PC-3 (cell line): ENCODE measurements at regions not wholly inside any gene's neighbourhood (a gene's known extent, or its start where the extent isn't known, plus 50 kb on each side); places are given as distances from the start of the nearest gene placed in this dataset.

Experiments used
- ATAC-seq: fragments of 200-7000 bp; cut with Tn5 transposase; 2 replicates; pipeline ENCODE4 v1.9.1; 2020; ENCODE audit warnings: mild to moderate bottlenecking, moderate library complexity
- BruUV-seq: library from RNA; stranded (reverse); fragments of 400-500 nt; replicated peaks from 2 replicates; lab custom pipeline; 2021; lab: Mats Ljungman, UMichigan
- CTCF ChIA-PET: fragments of 300-600 bp; sonication (Branson Sonifier 250); formaldehyde crosslinking; loops from one replicate; lab custom pipeline; 2022; ENCODE audit warnings: antibody characterized with exemption; lab: Charles Lee
- POLR2A ChIA-PET: fragments of 300-600 bp; sonication (Branson Sonifier 250); formaldehyde crosslinking; loops from one replicate; lab custom pipeline; 2022; ENCODE audit warnings: antibody characterized with exemption; ENCODE audit not compliant: unreplicated experiment; lab: Charles Lee
- DNase-seq: peaks from one replicate; pipeline ENCODE4 v3.0.0-alpha.2; 2015
- H2AFZ ChIP-seq: fragments of 300-600 bp; sonication (generic); 2 replicates; pipeline ENCODE4 v1.6.0; 2016; ENCODE audit warnings: antibody characterized with exemption, low read length
- H3F3A ChIP-seq: fragments of 300-600 bp; sonication (generic); one replicate; pipeline ENCODE4 v1.6.0; 2017; ENCODE audit warnings: antibody characterized with exemption, low read length, control low read depth, mild to moderate bottlenecking; ENCODE audit not compliant: unreplicated experiment
- H3K27ac ChIP-seq: fragments of 300-600 bp; sonication (generic); 2 replicates; pipeline ENCODE4 v1.5.1; 2016; ENCODE audit warnings: mild to moderate bottlenecking, low read length
- H3K27me3 ChIP-seq: fragments of 300-600 bp; sonication (generic); 2 replicates; pipeline ENCODE4 v1.6.1; 2016; ENCODE audit warnings: low read length, mixed read lengths
- H3K36me3 ChIP-seq: fragments of 300-600 bp; sonication (generic); 2 replicates; pipeline ENCODE4 v1.6.1; 2016; ENCODE audit warnings: low read depth, mixed run types, low read length, mixed read lengths
- H3K4me1 ChIP-seq: fragments of 300-600 bp; sonication (generic); 2 replicates; pipeline ENCODE4 v1.5.1; 2016; ENCODE audit warnings: low read length; ENCODE audit not compliant: insufficient read depth
- H3K4me2 ChIP-seq: fragments of 300-600 bp; sonication (generic); 2 replicates; pipeline ENCODE4 v1.6.0; 2016; ENCODE audit warnings: low read length
- H3K4me3 ChIP-seq: fragments of 300-600 bp; sonication (generic); 2 replicates; pipeline ENCODE4 v1.5.1; 2016; ENCODE audit warnings: mild to moderate bottlenecking, low read length, mixed read lengths
- H3K79me2 ChIP-seq: fragments of 300-600 bp; sonication (generic); 2 replicates; pipeline ENCODE4 v1.6.1; 2017; ENCODE audit warnings: low read length, mixed read lengths
- H3K9ac ChIP-seq: fragments of 300-600 bp; sonication (generic); 2 replicates; pipeline ENCODE4 v1.6.0; 2016; ENCODE audit warnings: mild to moderate bottlenecking, low read length
- H3K9me2 ChIP-seq: fragments of 300-600 bp; sonication (generic); replicated peaks from 2 replicates; pipeline ENCODE4 v1.6.1; 2016; ENCODE audit warnings: mixed run types, low read length, mixed read lengths
- H3K9me3 ChIP-seq: fragments of 300-600 bp; sonication (generic); 2 replicates; pipeline ENCODE4 v1.6.1; 2016; ENCODE audit warnings: low read length, mixed read lengths
- H4K20me1 ChIP-seq: fragments of 300-600 bp; sonication (generic); 2 replicates; pipeline ENCODE4 v1.6.1; 2016; ENCODE audit warnings: low read length, mixed read lengths
- EZH2 ChIP-seq: fragments of 300-600 bp; sonication (generic); IDR thresholded peaks from one replicate; pipeline ENCODE4 v1.6.1; 2017; ENCODE audit warnings: antibody characterized with exemption, mild to moderate bottlenecking, low read length; ENCODE audit not compliant: unreplicated experiment
- EZH2phosphoT487 ChIP-seq: fragments of 300-600 bp; sonication (generic); IDR thresholded peaks from 2 replicates; pipeline ENCODE4 v1.6.1; 2018; ENCODE audit warnings: mild to moderate bottlenecking, antibody characterized with exemption, low read length, borderline replicate concordance
- intact Hi-C: fragments of 100-400 bp; cut with micrococcal nuclease; formaldehyde crosslinking; loops from 2 replicates; pipeline ENCODE4 v1.9.0; 2023
- TF ChIP-seq, protein P1 (sequence below): fragments of 300-600 bp; sonication (generic); conservative IDR thresholded peaks from 2 replicates; pipeline ENCODE4 v1.5.1; 2017; ENCODE audit warnings: antibody characterized with exemption, low read depth, mild to moderate bottlenecking, low read length

- no peak overlapping the region for H2AFZ ChIP-seq
- no peaks in the 10 kb centered on the region for H3K79me2 ChIP-seq
- no peaks in the 10 kb centered on the region for H4K20me1 ChIP-seq
- H3K36me3 ChIP-seq: no peaks in the 10 kb centered on the region
- DNase-seq (no peak), ATAC-seq (no peak)
- H3K27me3 ChIP-seq: no peaks in the 10 kb centered on the region
- ChIA-PET CTCF (no interaction called here), POLR2A (no interaction called here)
- no peak overlapping the region for H3K4me2 ChIP-seq
- no peak overlapping the region for H3K27ac ChIP-seq
- no peaks in the 10 kb centered on the region for H3K4me1 ChIP-seq
- no TSS peak for BruUV-seq
- intact Hi-C loops: no loop called here
- H3K4me3 ChIP-seq: no peak overlapping the region
- no peaks in the 10 kb centered on the region for H3K9me3 ChIP-seq
- no peaks in the 10 kb centered on the region for H3K9me2 ChIP-seq
- no peaks in the 10 kb centered on the region for H3F3A ChIP-seq
- TF ChIP-seq EZH2phosphoT487: no peak
- no peak for TF ChIP-seq EZH2
- TF ChIP-seq, protein P1, sequence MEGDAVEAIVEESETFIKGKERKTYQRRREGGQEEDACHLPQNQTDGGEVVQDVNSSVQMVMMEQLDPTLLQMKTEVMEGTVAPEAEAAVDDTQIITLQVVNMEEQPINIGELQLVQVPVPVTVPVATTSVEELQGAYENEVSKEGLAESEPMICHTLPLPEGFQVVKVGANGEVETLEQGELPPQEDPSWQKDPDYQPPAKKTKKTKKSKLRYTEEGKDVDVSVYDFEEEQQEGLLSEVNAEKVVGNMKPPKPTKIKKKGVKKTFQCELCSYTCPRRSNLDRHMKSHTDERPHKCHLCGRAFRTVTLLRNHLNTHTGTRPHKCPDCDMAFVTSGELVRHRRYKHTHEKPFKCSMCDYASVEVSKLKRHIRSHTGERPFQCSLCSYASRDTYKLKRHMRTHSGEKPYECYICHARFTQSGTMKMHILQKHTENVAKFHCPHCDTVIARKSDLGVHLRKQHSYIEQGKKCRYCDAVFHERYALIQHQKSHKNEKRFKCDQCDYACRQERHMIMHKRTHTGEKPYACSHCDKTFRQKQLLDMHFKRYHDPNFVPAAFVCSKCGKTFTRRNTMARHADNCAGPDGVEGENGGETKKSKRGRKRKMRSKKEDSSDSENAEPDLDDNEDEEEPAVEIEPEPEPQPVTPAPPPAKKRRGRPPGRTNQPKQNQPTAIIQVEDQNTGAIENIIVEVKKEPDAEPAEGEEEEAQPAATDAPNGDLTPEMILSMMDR: no peak
- H3K9ac ChIP-seq: no peak overlapping the region
Observed at GRCh38 chr4:149952716-149953115, 125.5 kb upstream of the DCLK2 start.

- intact Hi-C loops: no loop called here
- Histone ChIP-seq H3K36me3 (no peaks in the 10 kb centered on the region), H3K4me1 (no peaks in the 10 kb centered on the region), H3F3A (no peaks in the 10 kb centered on the region), H3K9ac (no peak overlapping the region), H3K9me3 (no peaks in the 10 kb centered on the region), H2AFZ (no peak overlapping the region), H4K20me1 (no peaks in the 10 kb centered on the region), H3K4me3 (no peak overlapping the region), H3K27ac (no peak overlapping the region), H3K79me2 (no peaks in the 10 kb centered on the region), H3K27me3 (no peaks in the 10 kb centered on the region), H3K4me2 (no peak overlapping the region), H3K9me2 (no peaks in the 10 kb centered on the region)
- ATAC-seq: no peak
- ChIA-PET POLR2A (no interaction called here), CTCF (no interaction called here)
- no peak for DNase-seq
- no peak for TF ChIP-seq EZH2
- TF ChIP-seq, protein P1: no peak
- no peak for TF ChIP-seq EZH2phosphoT487
- BruUV-seq: no TSS peak
Observed at GRCh38 chr4:149955780-149956390, 122.4 kb upstream of the DCLK2 start.

GRCh38 chr4:149956678-149957077 lies 121.6 kb upstream of the DCLK2 start:
- H3K9me3 ChIP-seq: no peaks in the 10 kb centered on the region
- no peaks in the 10 kb centered on the region for H3K36me3 ChIP-seq
- H2AFZ ChIP-seq: no peak overlapping the region
- H3K9ac ChIP-seq: no peak overlapping the region
- H3K4me1 ChIP-seq: no peaks in the 10 kb centered on the region
- H3K9me2 ChIP-seq: no peaks in the 10 kb centered on the region
- intact Hi-C loops: no loop called here
- H3F3A ChIP-seq: no peaks in the 10 kb centered on the region
- no peaks in the 10 kb centered on the region for H4K20me1 ChIP-seq
- no peak overlapping the region for H3K4me3 ChIP-seq
- no TSS peak for BruUV-seq
- H3K79me2 ChIP-seq: no peaks in the 10 kb centered on the region
- DNase-seq: no peak
- no peaks in the 10 kb centered on the region for H3K27me3 ChIP-seq
- ChIA-PET CTCF (no interaction called here), POLR2A (no interaction called here)
- H3K4me2 ChIP-seq: no peak overlapping the region
- no peak for ATAC-seq
- TF ChIP-seq EZH2phosphoT487: no peak
- no peak for TF ChIP-seq EZH2
- TF ChIP-seq, protein P1: no peak
- no peak overlapping the region for H3K27ac ChIP-seq
